Stimulated activated CD4-positive, alpha-beta T cell treated with anti-CD3 and anti-CD28 coated beads, Interleukin-12 subunit alpha, Interleukin-12 subunit beta, amount 100 ng/mL, for 48 hours (primary cell): ENCODE measurements at regions not wholly inside any gene's neighbourhood (a gene's known extent, or its start where the extent isn't known, plus 50 kb on each side); places are given as distances from the start of the nearest gene placed in this dataset.

Experiments
- DNase-seq, 3 donors: peaks; one replicate each; pipeline ENCODE4 v3.0.0-alpha.2; 2020; ENCODE audit warnings: low read depth in 2 of 3, low spot score in 1 of 3

GRCh38 chr11:36848660-36849059 is 250.6 kb upstream of the RAG2 start:
- no peak for DNase-seq

GRCh38 chr11:36840378-36840777 is 242.3 kb upstream of the RAG2 start:
- DNase-seq, result no peak

- DNase-seq, result no peak
These were observed 239.9 kb upstream of the RAG2 start for GRCh38 chr11:36837831-36838437.

- no peak for DNase-seq
These were observed 227.2 kb upstream of the RAG2 start for GRCh38 chr11:36825251-36825650.

- DNase-seq, result no peak
These were observed 226.3 kb upstream of the RAG2 start for GRCh38 chr11:36824349-36824748.

GRCh38 chr11:36822829-36823228 is 224.8 kb upstream of the RAG2 start:
- no peak for DNase-seq

GRCh38 chr11:36818410-36818809 is 220.4 kb upstream of the RAG2 start:
- DNase-seq, result no peak

- no peak for DNase-seq
These were observed 219.4 kb upstream of the RAG2 start for GRCh38 chr11:36817336-36817965.

- DNase-seq, result no peak
These were observed 211.3 kb upstream of the RAG2 start for GRCh38 chr11:36809303-36809702.

GRCh38 chr11:36807871-36808270 is 209.8 kb upstream of the RAG2 start:
- no peak for DNase-seq

GRCh38 chr11:36803084-36803483 is 205.0 kb upstream of the RAG2 start:
- no peak for DNase-seq

GRCh38 chr11:36792996-36793914 is 195.2 kb upstream of the RAG2 start:
- no peak for DNase-seq

- no peak for DNase-seq
These were observed 193.9 kb upstream of the RAG2 start for GRCh38 chr11:36791957-36792356.

- DNase-seq, result no peak
These were observed 192.5 kb upstream of the RAG2 start for GRCh38 chr11:36790526-36790925.

- DNase-seq, result no peak
These were observed 185.8 kb upstream of the RAG2 start for GRCh38 chr11:36783808-36784207.

- DNase-seq, result no peak
These were observed 181.8 kb upstream of the RAG2 start for GRCh38 chr11:36779791-36780190.

GRCh38 chr11:36777311-36777710 is 179.3 kb upstream of the RAG2 start:
- no peak for DNase-seq

- DNase-seq, result no peak
These were observed 177.7 kb upstream of the RAG2 start for GRCh38 chr11:36775756-36776155.

GRCh38 chr11:36775130-36775529 is 177.1 kb upstream of the RAG2 start:
- DNase-seq, result no peak

- no peak for DNase-seq
These were observed 176.6 kb upstream of the RAG2 start for GRCh38 chr11:36774603-36775002.

GRCh38 chr11:36763187-36763586 is 165.2 kb upstream of the RAG2 start:
- no peak for DNase-seq

- DNase-seq, result no peak
These were observed 159.0 kb upstream of the RAG2 start for GRCh38 chr11:36757075-36757474.
